ENCODE measurements at regions not wholly inside any gene's neighbourhood (a gene's known extent, or its start where the extent isn't known, plus 50 kb on each side); places are given as distances from the start of the nearest gene placed in this dataset.

GRCh38 chr10:118523775-118524174 lies 71.7 kb downstream of the PRLHR start:
- TF ChIP-seq, protein P1, sequence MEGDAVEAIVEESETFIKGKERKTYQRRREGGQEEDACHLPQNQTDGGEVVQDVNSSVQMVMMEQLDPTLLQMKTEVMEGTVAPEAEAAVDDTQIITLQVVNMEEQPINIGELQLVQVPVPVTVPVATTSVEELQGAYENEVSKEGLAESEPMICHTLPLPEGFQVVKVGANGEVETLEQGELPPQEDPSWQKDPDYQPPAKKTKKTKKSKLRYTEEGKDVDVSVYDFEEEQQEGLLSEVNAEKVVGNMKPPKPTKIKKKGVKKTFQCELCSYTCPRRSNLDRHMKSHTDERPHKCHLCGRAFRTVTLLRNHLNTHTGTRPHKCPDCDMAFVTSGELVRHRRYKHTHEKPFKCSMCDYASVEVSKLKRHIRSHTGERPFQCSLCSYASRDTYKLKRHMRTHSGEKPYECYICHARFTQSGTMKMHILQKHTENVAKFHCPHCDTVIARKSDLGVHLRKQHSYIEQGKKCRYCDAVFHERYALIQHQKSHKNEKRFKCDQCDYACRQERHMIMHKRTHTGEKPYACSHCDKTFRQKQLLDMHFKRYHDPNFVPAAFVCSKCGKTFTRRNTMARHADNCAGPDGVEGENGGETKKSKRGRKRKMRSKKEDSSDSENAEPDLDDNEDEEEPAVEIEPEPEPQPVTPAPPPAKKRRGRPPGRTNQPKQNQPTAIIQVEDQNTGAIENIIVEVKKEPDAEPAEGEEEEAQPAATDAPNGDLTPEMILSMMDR (IDR thresholded peaks at IDR 0.05), result no peak
- no peak for TF ChIP-seq EZH2 (IDR thresholded peaks at IDR 0.05)
